ENCODE measurements at regions not wholly inside any gene's neighbourhood (a gene's known extent, or its start where the extent isn't known, plus 50 kb on each side); places are given as distances from the start of the nearest gene placed in this dataset.

GRCh38 chr16:60563166-60563565, 1473.1 kb downstream of the CDH8 start:
- H3K4me3 ChIP-seq (ENCODE audit: low read depth, low read length): no peak overlapping the region
- Mint-ChIP-seq H3K4me3 (no peak overlapping the region), H3K27me3 (no peaks in the 10 kb centered on the region), H3K4me1 (no peaks in the 10 kb centered on the region), H3K36me3 (no peaks in the 10 kb centered on the region), H3K9me3 (peaks cover 3 to 38% (median 7%) of the 10 kb centered on the region in 7 donors), H3K27ac (no peak overlapping the region)
- no peak overlapping the region for H3K27ac ChIP-seq (ENCODE audit: insufficient read depth, low read length, poor library complexity, severe bottlenecking)
- DNase-seq (no peak), ATAC-seq (ENCODE audit: low read depth in 2 of 2) (no peak)
- H3K36me3 ChIP-seq (ENCODE audit: control insufficient read depth, insufficient read depth, low read length): no peaks in the 10 kb centered on the region
- peaks cover 7 to 24% of the 10 kb centered on the region in 2 experiments for H3K9me3 ChIP-seq (ENCODE audit: control insufficient read depth in 2 of 2, low read length in 2 of 2)
- no peaks in the 10 kb centered on the region for H3K27me3 ChIP-seq (ENCODE audit: control insufficient read depth, insufficient read depth, low read length)
- no peaks in the 10 kb centered on the region for H3K4me1 ChIP-seq (ENCODE audit: control insufficient read depth, insufficient read depth, low read length, poor library complexity, severe bottlenecking)

GRCh38 chr16:60558936-60559335, 1477.3 kb downstream of the CDH8 start:
- Mint-ChIP-seq H3K9me3 (peaks cover 2 to 46% (median 8%) of the 10 kb centered on the region in 7 donors), H3K36me3 (no peaks in the 10 kb centered on the region), H3K4me1 (no peaks in the 10 kb centered on the region), H3K4me3 (no peak overlapping the region), H3K27ac (no peak overlapping the region), H3K27me3 (no peaks in the 10 kb centered on the region)
- no peak overlapping the region for H3K27ac ChIP-seq (ENCODE audit: insufficient read depth, low read length, poor library complexity, severe bottlenecking)
- H3K27me3 ChIP-seq (ENCODE audit: control insufficient read depth, insufficient read depth, low read length): no peaks in the 10 kb centered on the region
- no peaks in the 10 kb centered on the region for H3K36me3 ChIP-seq (ENCODE audit: control insufficient read depth, insufficient read depth, low read length)
- H3K4me3 ChIP-seq (ENCODE audit: low read depth, low read length): no peak overlapping the region
- H3K4me1 ChIP-seq (ENCODE audit: control insufficient read depth, insufficient read depth, low read length, poor library complexity, severe bottlenecking): no peaks in the 10 kb centered on the region
- H3K9me3 ChIP-seq (ENCODE audit: control insufficient read depth in 2 of 2, low read length in 2 of 2): peaks cover 12 to 26% of the 10 kb centered on the region in 2 experiments
- DNase-seq (no peak), ATAC-seq (ENCODE audit: low read depth in 2 of 2) (no peak)

GRCh38 chr16:60553090-60553757, 1483.0 kb downstream of the CDH8 start:
- no peaks in the 10 kb centered on the region for H3K36me3 ChIP-seq (ENCODE audit: control insufficient read depth, insufficient read depth, low read length)
- H3K9me3 ChIP-seq (ENCODE audit: control insufficient read depth in 2 of 2, low read length in 2 of 2): peaks cover 2 to 7% of the 10 kb centered on the region in 2 experiments
- H3K4me3 ChIP-seq (ENCODE audit: low read depth, low read length): no peak overlapping the region
- peaks cover 1 to 31% (median 11%) of the 10 kb centered on the region in 7 donors for H3K9me3 Mint-ChIP-seq
- no peak overlapping the region for H3K27ac ChIP-seq (ENCODE audit: insufficient read depth, low read length, poor library complexity, severe bottlenecking)
- DNase-seq: no peak
- H3K4me3 Mint-ChIP-seq: no peak overlapping the region
- no peaks in the 10 kb centered on the region for H3K4me1 Mint-ChIP-seq
- no peak overlapping the region for H3K27ac Mint-ChIP-seq
- no peaks in the 10 kb centered on the region for H3K27me3 ChIP-seq (ENCODE audit: control insufficient read depth, insufficient read depth, low read length)
- H3K36me3 Mint-ChIP-seq: no peaks in the 10 kb centered on the region
- no peaks in the 10 kb centered on the region for H3K27me3 Mint-ChIP-seq
- no peaks in the 10 kb centered on the region for H3K4me1 ChIP-seq (ENCODE audit: control insufficient read depth, insufficient read depth, low read length, poor library complexity, severe bottlenecking)
- ATAC-seq (ENCODE audit: low read depth in 2 of 2): no peak

GRCh38 chr16:60541535-60541934, 1494.7 kb downstream of the CDH8 start:
- H3K4me1 ChIP-seq (ENCODE audit: control insufficient read depth, insufficient read depth, low read length, poor library complexity, severe bottlenecking): no peaks in the 10 kb centered on the region
- H3K36me3 ChIP-seq (ENCODE audit: control insufficient read depth, insufficient read depth, low read length): no peaks in the 10 kb centered on the region
- Mint-ChIP-seq H3K27me3 (no peaks in the 10 kb centered on the region), H3K27ac (no peak overlapping the region), H3K9me3 (peaks cover 0 to 43% (median 11%) of the 10 kb centered on the region in 7 donors), H3K4me1 (no peaks in the 10 kb centered on the region), H3K4me3 (no peak overlapping the region), H3K36me3 (no peaks in the 10 kb centered on the region)
- no peak overlapping the region for H3K27ac ChIP-seq (ENCODE audit: insufficient read depth, low read length, poor library complexity, severe bottlenecking)
- H3K4me3 ChIP-seq (ENCODE audit: low read depth, low read length): no peak overlapping the region
- DNase-seq (no peak), ATAC-seq (ENCODE audit: low read depth in 2 of 2) (no peak)
- peaks cover 2 to 10% of the 10 kb centered on the region in 2 experiments for H3K9me3 ChIP-seq (ENCODE audit: control insufficient read depth in 2 of 2, low read length in 2 of 2)
- no peaks in the 10 kb centered on the region for H3K27me3 ChIP-seq (ENCODE audit: control insufficient read depth, insufficient read depth, low read length)

- no peaks in the 10 kb centered on the region for H3K4me1 ChIP-seq (ENCODE audit: control insufficient read depth, insufficient read depth, low read length, poor library complexity, severe bottlenecking)
- DNase-seq (no peak), ATAC-seq (ENCODE audit: low read depth in 2 of 2) (no peak)
- H3K4me1 Mint-ChIP-seq: no peaks in the 10 kb centered on the region
- no peak overlapping the region for H3K4me3 ChIP-seq (ENCODE audit: low read depth, low read length)
- H3K27ac Mint-ChIP-seq: no peak overlapping the region
- H3K9me3 Mint-ChIP-seq: peaks cover 1 to 40% (median 11%) of the 10 kb centered on the region in 7 donors
- no peaks in the 10 kb centered on the region for H3K36me3 ChIP-seq (ENCODE audit: control insufficient read depth, insufficient read depth, low read length)
- H3K27ac ChIP-seq (ENCODE audit: insufficient read depth, low read length, poor library complexity, severe bottlenecking): no peak overlapping the region
- no peaks in the 10 kb centered on the region for H3K27me3 Mint-ChIP-seq
- H3K4me3 Mint-ChIP-seq: no peak overlapping the region
- H3K27me3 ChIP-seq (ENCODE audit: control insufficient read depth, insufficient read depth, low read length): no peaks in the 10 kb centered on the region
- no peaks in the 10 kb centered on the region for H3K36me3 Mint-ChIP-seq
- H3K9me3 ChIP-seq (ENCODE audit: control insufficient read depth in 2 of 2, low read length in 2 of 2): peaks cover 9 to 11% of the 10 kb centered on the region in 2 experiments
Measured at GRCh38 chr16:60510941-60511340, 1525.3 kb downstream of the CDH8 start.

GRCh38 chr16:60510208-60510607, 1526.0 kb downstream of the CDH8 start:
- H3K4me3 ChIP-seq (ENCODE audit: low read depth, low read length): no peak overlapping the region
- no peaks in the 10 kb centered on the region for H3K36me3 ChIP-seq (ENCODE audit: control insufficient read depth, insufficient read depth, low read length)
- DNase-seq: no peak
- no peak overlapping the region for H3K27ac ChIP-seq (ENCODE audit: insufficient read depth, low read length, poor library complexity, severe bottlenecking)
- Mint-ChIP-seq H3K4me3 (no peak overlapping the region), H3K9me3 (peaks cover 1 to 38% (median 11%) of the 10 kb centered on the region in 7 donors), H3K36me3 (no peaks in the 10 kb centered on the region), H3K4me1 (no peaks in the 10 kb centered on the region), H3K27ac (no peak overlapping the region), H3K27me3 (no peaks in the 10 kb centered on the region)
- no peak for ATAC-seq (ENCODE audit: low read depth in 2 of 2)
- H3K27me3 ChIP-seq (ENCODE audit: control insufficient read depth, insufficient read depth, low read length): no peaks in the 10 kb centered on the region
- no peaks in the 10 kb centered on the region for H3K4me1 ChIP-seq (ENCODE audit: control insufficient read depth, insufficient read depth, low read length, poor library complexity, severe bottlenecking)
- peaks cover 9 to 15% of the 10 kb centered on the region in 2 experiments for H3K9me3 ChIP-seq (ENCODE audit: control insufficient read depth in 2 of 2, low read length in 2 of 2)

GRCh38 chr16:60491273-60491672, 1545.0 kb downstream of the CDH8 start:
- peaks cover 2 to 21% (median 6%) of the 10 kb centered on the region in 7 donors for H3K9me3 Mint-ChIP-seq
- Histone ChIP-seq H3K36me3 (ENCODE audit: control insufficient read depth, insufficient read depth, low read length) (no peaks in the 10 kb centered on the region), H3K9me3 (ENCODE audit: control insufficient read depth in 2 of 2, low read length in 2 of 2) (peaks cover 0 to 8% of the 10 kb centered on the region in 2 experiments), H3K27ac (ENCODE audit: insufficient read depth, low read length, poor library complexity, severe bottlenecking) (no peak overlapping the region), H3K27me3 (ENCODE audit: control insufficient read depth, insufficient read depth, low read length) (no peaks in the 10 kb centered on the region), H3K4me1 (ENCODE audit: control insufficient read depth, insufficient read depth, low read length, poor library complexity, severe bottlenecking) (no peaks in the 10 kb centered on the region), H3K4me3 (ENCODE audit: low read depth, low read length) (no peak overlapping the region)
- H3K27ac Mint-ChIP-seq: no peak overlapping the region
- no peak overlapping the region for H3K4me3 Mint-ChIP-seq
- no peaks in the 10 kb centered on the region for H3K27me3 Mint-ChIP-seq
- no peaks in the 10 kb centered on the region for H3K36me3 Mint-ChIP-seq
- no peak for DNase-seq
- no peaks in the 10 kb centered on the region for H3K4me1 Mint-ChIP-seq
- no peak for ATAC-seq (ENCODE audit: low read depth in 2 of 2)

- H3K4me1 ChIP-seq (ENCODE audit: control insufficient read depth, insufficient read depth, low read length, poor library complexity, severe bottlenecking): no peaks in the 10 kb centered on the region
- H3K27me3 ChIP-seq (ENCODE audit: control insufficient read depth, insufficient read depth, low read length): no peaks in the 10 kb centered on the region
- no peaks in the 10 kb centered on the region for H3K4me1 Mint-ChIP-seq
- H3K4me3 ChIP-seq (ENCODE audit: low read depth, low read length): no peak overlapping the region
- DNase-seq: no peak
- H3K27me3 Mint-ChIP-seq: no peaks in the 10 kb centered on the region
- no peaks in the 10 kb centered on the region for H3K36me3 Mint-ChIP-seq
- no peak for ATAC-seq (ENCODE audit: low read depth in 2 of 2)
- no peak overlapping the region for H3K27ac Mint-ChIP-seq
- H3K9me3 Mint-ChIP-seq: peaks cover 0 to 28% (median 12%) of the 10 kb centered on the region in 7 donors
- H3K9me3 ChIP-seq (ENCODE audit: control insufficient read depth in 2 of 2, low read length in 2 of 2): peaks cover 5 to 9% of the 10 kb centered on the region in 2 experiments
- no peaks in the 10 kb centered on the region for H3K36me3 ChIP-seq (ENCODE audit: control insufficient read depth, insufficient read depth, low read length)
- no peak overlapping the region for H3K27ac ChIP-seq (ENCODE audit: insufficient read depth, low read length, poor library complexity, severe bottlenecking)
- H3K4me3 Mint-ChIP-seq: no peak overlapping the region
Measured at GRCh38 chr16:60485872-60486489, 1550.3 kb downstream of the CDH8 start.

Measured in CD4-positive, CD25-positive, alpha-beta regulatory T cell (primary cell).